Smooth muscle cell (in vitro differentiated cells): ENCODE measurements at regions not wholly inside any gene's neighbourhood (a gene's known extent, or its start where the extent isn't known, plus 50 kb on each side); places are given as distances from the start of the nearest gene placed in this dataset.
"Not testable (repeated sequence)": the region's sequence is repeated elsewhere in the genome, so short reads cannot be mapped to it uniquely, and the experiment has no call there.

ENCODE experiments used
- DNase-seq: peaks from one replicate; lab custom pipeline; 2025; ENCODE audit not compliant: unreplicated experiment; lab: John Stamatoyannopoulos, UW
- H2AFZ ChIP-seq: fragments of 200-600 bp; sonication (generic); 2 replicates; pipeline ENCODE4 v1.6.0; 2016; ENCODE audit warnings: antibody characterized with exemption, low read depth, mild to moderate bottlenecking
- H3F3A ChIP-seq: fragments of 200-600 bp; sonication (generic); 2 replicates; pipeline ENCODE4 v1.6.0; 2017; ENCODE audit warnings: antibody characterized with exemption, low read depth
- H3K27ac ChIP-seq: fragments of 200-600 bp; sonication (generic); 2 replicates; pipeline ENCODE4 v1.5.1; 2016; ENCODE audit warnings: low read depth, mild to moderate bottlenecking
- H3K27me3 ChIP-seq: fragments of 200-600 bp; sonication (generic); 2 replicates; pipeline ENCODE4 v1.6.1; 2016; ENCODE audit warnings: low read depth, mild to moderate bottlenecking
- H3K36me3 ChIP-seq: fragments of 200-600 bp; sonication (generic); 2 replicates; pipeline ENCODE4 v1.5.1; 2016; ENCODE audit warnings: low read depth
- H3K4me1 ChIP-seq: fragments of 200-600 bp; sonication (generic); 2 replicates; pipeline ENCODE4 v1.5.1; 2016; ENCODE audit warnings: low read depth
- H3K4me2 ChIP-seq: fragments of 200-600 bp; sonication (generic); 2 replicates; pipeline ENCODE4 v1.6.0; 2016; ENCODE audit warnings: mild to moderate bottlenecking
- H3K4me3 ChIP-seq: fragments of 200-600 bp; sonication (generic); 2 replicates; pipeline ENCODE4 v1.5.1; 2016; ENCODE audit warnings: mild to moderate bottlenecking
- H3K79me2 ChIP-seq: fragments of 200-600 bp; sonication (generic); 2 replicates; pipeline ENCODE4 v1.6.0; 2016; ENCODE audit warnings: low read depth, mild to moderate bottlenecking
- H3K9ac ChIP-seq: fragments of 200-600 bp; sonication (generic); 2 replicates; pipeline ENCODE4 v1.6.0; 2016; ENCODE audit warnings: low read depth
- H3K9me3 ChIP-seq: fragments of 200-600 bp; sonication (generic); replicated peaks from 2 replicates; pipeline ENCODE4 v1.5.1; 2016; ENCODE audit warnings: low read depth
- H4K20me1 ChIP-seq: fragments of 200-600 bp; sonication (generic); 2 replicates; pipeline ENCODE4 v1.6.0; 2016; ENCODE audit warnings: low read depth
- WGBS: methylation state at CpG from one replicate; pipeline ENCODE4 v1.1.7; 2016; ENCODE audit warnings: low lambda C conversion rate; 5-methylcytosine and 5-hydroxymethylcytosine counted together
- TF ChIP-seq, protein P1 (sequence below): fragments of 200-600 bp; sonication (generic); IDR thresholded peaks from 2 replicates; pipeline ENCODE4 v1.5.1; 2017; ENCODE audit warnings: borderline replicate concordance, mild to moderate bottlenecking, antibody characterized with exemption; ENCODE audit not compliant: insufficient read depth, poor library complexity, severe bottlenecking

- no peaks in the 10 kb centered on the region for H3K4me1 ChIP-seq
- H3F3A ChIP-seq = no peaks in the 10 kb centered on the region
- no peak overlapping the region for H3K4me3 ChIP-seq
- H3K9ac ChIP-seq = no peak overlapping the region
- no peaks in the 10 kb centered on the region for H3K9me3 ChIP-seq
- no peaks in the 10 kb centered on the region for H4K20me1 ChIP-seq
- TF ChIP-seq, protein P1, sequence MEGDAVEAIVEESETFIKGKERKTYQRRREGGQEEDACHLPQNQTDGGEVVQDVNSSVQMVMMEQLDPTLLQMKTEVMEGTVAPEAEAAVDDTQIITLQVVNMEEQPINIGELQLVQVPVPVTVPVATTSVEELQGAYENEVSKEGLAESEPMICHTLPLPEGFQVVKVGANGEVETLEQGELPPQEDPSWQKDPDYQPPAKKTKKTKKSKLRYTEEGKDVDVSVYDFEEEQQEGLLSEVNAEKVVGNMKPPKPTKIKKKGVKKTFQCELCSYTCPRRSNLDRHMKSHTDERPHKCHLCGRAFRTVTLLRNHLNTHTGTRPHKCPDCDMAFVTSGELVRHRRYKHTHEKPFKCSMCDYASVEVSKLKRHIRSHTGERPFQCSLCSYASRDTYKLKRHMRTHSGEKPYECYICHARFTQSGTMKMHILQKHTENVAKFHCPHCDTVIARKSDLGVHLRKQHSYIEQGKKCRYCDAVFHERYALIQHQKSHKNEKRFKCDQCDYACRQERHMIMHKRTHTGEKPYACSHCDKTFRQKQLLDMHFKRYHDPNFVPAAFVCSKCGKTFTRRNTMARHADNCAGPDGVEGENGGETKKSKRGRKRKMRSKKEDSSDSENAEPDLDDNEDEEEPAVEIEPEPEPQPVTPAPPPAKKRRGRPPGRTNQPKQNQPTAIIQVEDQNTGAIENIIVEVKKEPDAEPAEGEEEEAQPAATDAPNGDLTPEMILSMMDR = no peak
- H3K27ac ChIP-seq = no peak overlapping the region
- no peak overlapping the region for H3K4me2 ChIP-seq
- no peak for DNase-seq
- H2AFZ ChIP-seq = no peak overlapping the region
- H3K79me2 ChIP-seq = no peaks in the 10 kb centered on the region
- H3K36me3 ChIP-seq = no peaks in the 10 kb centered on the region
- H3K27me3 ChIP-seq = no peaks in the 10 kb centered on the region
Observed at GRCh38 chr2:194054313-194054712, 1602.7 kb upstream of the SLC39A10 start.

DNA sequence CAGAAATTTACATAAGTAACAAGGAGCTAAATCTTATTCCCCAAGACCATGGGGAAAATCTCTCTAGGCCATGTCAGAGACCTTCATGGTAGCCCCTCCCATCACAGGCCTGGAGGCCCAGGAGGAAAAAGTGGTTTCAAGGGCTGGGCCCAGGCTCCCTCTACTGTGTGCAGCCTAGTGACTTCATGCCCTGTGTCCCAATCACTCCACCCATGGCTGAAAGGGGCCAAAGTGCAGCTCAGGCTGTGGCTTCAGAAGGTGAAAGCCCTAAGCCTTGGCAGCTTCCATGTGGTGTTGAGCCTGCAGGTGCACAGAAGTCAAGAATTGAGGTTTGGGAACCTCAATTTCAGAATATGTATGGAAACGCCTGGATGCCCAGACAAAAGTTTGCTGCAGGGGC is 1612.7 kb upstream of the SLC39A10 start:
- H3K27me3 ChIP-seq = no peaks in the 10 kb centered on the region
- WGBS = 100% methylated on average over 1 of the region's 1 CpG
- no peak for DNase-seq
- H3K36me3 ChIP-seq = no peaks in the 10 kb centered on the region
- no peaks in the 10 kb centered on the region for H3K79me2 ChIP-seq
- no peak overlapping the region for H3K9ac ChIP-seq
- TF ChIP-seq, protein P1 = no peak
- H3F3A ChIP-seq = no peaks in the 10 kb centered on the region
- H3K4me3 ChIP-seq = no peak overlapping the region
- H3K9me3 ChIP-seq = no peaks in the 10 kb centered on the region
- H4K20me1 ChIP-seq = no peaks in the 10 kb centered on the region
- H3K4me2 ChIP-seq = no peak overlapping the region
- H3K4me1 ChIP-seq = no peaks in the 10 kb centered on the region
- H3K27ac ChIP-seq = no peak overlapping the region
- H2AFZ ChIP-seq = no peak overlapping the region

- H3K4me2 ChIP-seq = not testable (repeated sequence)
Observed at GRCh38 chr2:194021130-194021529, 1635.9 kb upstream of the SLC39A10 start.

DNA sequence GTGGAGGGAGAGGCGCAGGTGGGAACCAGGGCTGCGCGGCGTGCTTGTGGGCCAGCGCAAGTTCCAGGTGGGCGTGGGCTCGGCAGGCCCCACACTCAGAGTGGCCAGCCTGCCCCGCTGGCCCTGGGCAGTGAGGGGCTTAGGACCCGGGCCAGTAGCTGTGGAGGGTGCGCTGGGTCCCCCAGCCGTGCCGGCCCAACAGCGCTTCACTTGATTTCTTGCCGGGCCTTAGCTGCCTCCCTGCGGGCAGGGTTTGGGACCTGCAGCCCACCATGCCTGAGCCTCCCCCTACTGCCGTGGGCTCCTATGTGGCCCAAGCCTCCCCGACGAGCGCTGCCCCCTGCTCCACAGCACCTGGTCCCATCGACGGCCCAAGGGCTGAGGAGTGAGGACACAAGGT is 1636.9 kb upstream of the SLC39A10 start:
- Histone ChIP-seq H3K36me3 (no peaks in the 10 kb centered on the region), H3K4me3 (no peak overlapping the region), H3K79me2 (no peaks in the 10 kb centered on the region), H3K4me1 (no peaks in the 10 kb centered on the region), H3K4me2 (no peak overlapping the region), H4K20me1 (no peaks in the 10 kb centered on the region), H3F3A (no peaks in the 10 kb centered on the region), H3K27ac (no peak overlapping the region), H3K9me3 (peaks cover 4% of the 10 kb centered on the region), H2AFZ (no peak overlapping the region), H3K27me3 (no peaks in the 10 kb centered on the region), H3K9ac (no peak overlapping the region)
- TF ChIP-seq, protein P1 = no peak
- WGBS = 96% methylated on average over 14 of the region's 21 CpGs
- DNase-seq = no peak

More at GRCh38 chr2:194021130-194021529, 1635.9 kb upstream of the SLC39A10 start:
- H3F3A ChIP-seq, H3K27ac ChIP-seq, H3K36me3 ChIP-seq, H3K27me3 ChIP-seq, H3K9ac ChIP-seq, H4K20me1 ChIP-seq, H2AFZ ChIP-seq, DNase-seq, H3K4me1 ChIP-seq, H3K79me2 ChIP-seq, H3K4me3 ChIP-seq, H3K9me3 ChIP-seq: not testable (repeated sequence)
- 96% methylated on average over 5 of the region's 5 CpGs for WGBS
